Forelimb muscle (tissue), 1 donor: ENCODE measurements at regions not wholly inside any gene's neighbourhood (a gene's known extent, or its start where the extent isn't known, plus 50 kb on each side); places are given as distances from the start of the nearest gene placed in this dataset.
"Not testable (repeated sequence)": the region's sequence is repeated elsewhere in the genome, so short reads cannot be mapped to it uniquely, and the experiment has no call there.

ENCODE experiments used
- DNase-seq: peaks from one replicate; pipeline ENCODE4 v3.0.0-alpha.2; 2013; ENCODE audit warnings: low read depth

GRCh38 chr10:70987396-70988130 lies 99.2 kb upstream of the PCBD1 start:
- DNase-seq, result no peak

GRCh38 chr10:70990156-70990555 lies 101.8 kb upstream of the PCBD1 start:
- not testable (repeated sequence) for DNase-seq

GRCh38 chr10:70990681-70991080 lies 102.3 kb upstream of the PCBD1 start:
- no peak for DNase-seq

- no peak for DNase-seq
Observed at GRCh38 chr10:70991140-70992124, 103.1 kb upstream of the PCBD1 start.

GRCh38 chr10:70992436-70992835 lies 104.1 kb upstream of the PCBD1 start:
- no peak for DNase-seq

- no peak for DNase-seq
Observed at GRCh38 chr10:70993051-70993450, 104.7 kb upstream of the PCBD1 start.

GRCh38 chr10:70996549-70996948 lies 108.2 kb upstream of the PCBD1 start:
- no peak for DNase-seq

- DNase-seq, result no peak
Observed at GRCh38 chr10:70997236-70997635, 108.9 kb upstream of the PCBD1 start.

- DNase-seq, result no peak
Observed at GRCh38 chr10:70998086-70998485, 109.7 kb upstream of the PCBD1 start.

- DNase-seq, result no peak
Observed at GRCh38 chr10:71001470-71001869, 113.1 kb upstream of the PCBD1 start.

GRCh38 chr10:71004176-71005075 lies 116.1 kb upstream of the PCBD1 start:
- no peak for DNase-seq

- no peak for DNase-seq
Observed at GRCh38 chr10:71005337-71006305, 117.3 kb upstream of the PCBD1 start.

GRCh38 chr10:71006506-71006905 lies 118.1 kb upstream of the PCBD1 start:
- no peak for DNase-seq

- DNase-seq, result no peak
Observed at GRCh38 chr10:71007516-71007915, 119.2 kb upstream of the PCBD1 start.

- DNase-seq, result no peak
Observed at GRCh38 chr10:71008150-71008549, 119.8 kb upstream of the PCBD1 start.

GRCh38 chr10:71009126-71009525 lies 120.8 kb upstream of the PCBD1 start:
- no peak for DNase-seq

GRCh38 chr10:71010730-71011129 lies 122.4 kb upstream of the PCBD1 start:
- DNase-seq, result no peak

- DNase-seq, result no peak
Observed at GRCh38 chr10:71011141-71011540, 122.8 kb upstream of the PCBD1 start.

- no peak for DNase-seq
Observed at GRCh38 chr10:71014021-71014805, 125.8 kb upstream of the PCBD1 start.

GRCh38 chr10:71015674-71016073 lies 127.3 kb upstream of the PCBD1 start:
- DNase-seq, result no peak
